Ishikawa (cell line): ENCODE measurements at regions not wholly inside any gene's neighbourhood (a gene's known extent, or its start where the extent isn't known, plus 50 kb on each side); places are given as distances from the start of the nearest gene placed in this dataset.

Experiments
- EP300 ChIP-seq: IDR thresholded peaks from 2 replicates; pipeline ENCODE4 v1.6.1; 2012; ENCODE audit warnings: borderline replicate concordance
- TCF12 ChIP-seq: IDR thresholded peaks from 2 replicates; pipeline ENCODE4 v1.6.1; 2012; ENCODE audit warnings: low read depth
- ZBTB7A ChIP-seq: IDR thresholded peaks from 2 replicates; pipeline ENCODE4 v1.6.1; 2012; ENCODE audit warnings: low read depth
- TF ChIP-seq, protein P1 (sequence below): IDR thresholded peaks from 2 replicates; pipeline ENCODE4 v1.6.1; 2012; ENCODE audit warnings: low read depth, mild to moderate bottlenecking

DNA sequence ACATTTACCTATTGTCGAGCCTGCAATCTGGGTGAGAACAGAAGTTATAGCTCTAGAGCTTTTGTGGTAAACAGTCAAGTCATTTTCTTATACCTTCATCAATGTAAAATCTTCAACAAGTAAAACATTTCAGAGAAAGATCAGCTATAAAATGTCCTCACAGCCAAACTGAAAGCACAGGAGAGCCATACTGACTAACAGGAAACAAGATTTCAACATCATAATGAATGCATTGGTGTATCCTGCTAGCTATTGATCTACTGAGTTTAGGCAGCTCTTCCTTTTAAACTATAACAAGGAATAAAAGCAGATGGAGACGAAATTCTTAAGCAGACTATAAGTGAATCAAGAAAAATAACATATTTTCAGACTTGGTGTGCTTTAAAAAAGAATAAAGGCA is 1522.9 kb upstream of the WWC1 start:
- TF ChIP-seq EP300 (no peak), TCF12 (no peak), ZBTB7A (no peak)
- TF ChIP-seq, protein P1, sequence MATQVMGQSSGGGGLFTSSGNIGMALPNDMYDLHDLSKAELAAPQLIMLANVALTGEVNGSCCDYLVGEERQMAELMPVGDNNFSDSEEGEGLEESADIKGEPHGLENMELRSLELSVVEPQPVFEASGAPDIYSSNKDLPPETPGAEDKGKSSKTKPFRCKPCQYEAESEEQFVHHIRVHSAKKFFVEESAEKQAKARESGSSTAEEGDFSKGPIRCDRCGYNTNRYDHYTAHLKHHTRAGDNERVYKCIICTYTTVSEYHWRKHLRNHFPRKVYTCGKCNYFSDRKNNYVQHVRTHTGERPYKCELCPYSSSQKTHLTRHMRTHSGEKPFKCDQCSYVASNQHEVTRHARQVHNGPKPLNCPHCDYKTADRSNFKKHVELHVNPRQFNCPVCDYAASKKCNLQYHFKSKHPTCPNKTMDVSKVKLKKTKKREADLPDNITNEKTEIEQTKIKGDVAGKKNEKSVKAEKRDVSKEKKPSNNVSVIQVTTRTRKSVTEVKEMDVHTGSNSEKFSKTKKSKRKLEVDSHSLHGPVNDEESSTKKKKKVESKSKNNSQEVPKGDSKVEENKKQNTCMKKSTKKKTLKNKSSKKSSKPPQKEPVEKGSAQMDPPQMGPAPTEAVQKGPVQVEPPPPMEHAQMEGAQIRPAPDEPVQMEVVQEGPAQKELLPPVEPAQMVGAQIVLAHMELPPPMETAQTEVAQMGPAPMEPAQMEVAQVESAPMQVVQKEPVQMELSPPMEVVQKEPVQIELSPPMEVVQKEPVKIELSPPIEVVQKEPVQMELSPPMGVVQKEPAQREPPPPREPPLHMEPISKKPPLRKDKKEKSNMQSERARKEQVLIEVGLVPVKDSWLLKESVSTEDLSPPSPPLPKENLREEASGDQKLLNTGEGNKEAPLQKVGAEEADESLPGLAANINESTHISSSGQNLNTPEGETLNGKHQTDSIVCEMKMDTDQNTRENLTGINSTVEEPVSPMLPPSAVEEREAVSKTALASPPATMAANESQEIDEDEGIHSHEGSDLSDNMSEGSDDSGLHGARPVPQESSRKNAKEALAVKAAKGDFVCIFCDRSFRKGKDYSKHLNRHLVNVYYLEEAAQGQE: no peak
